Endothelial cell (in vitro differentiated cells): ENCODE measurements at regions not wholly inside any gene's neighbourhood (a gene's known extent, or its start where the extent isn't known, plus 50 kb on each side); places are given as distances from the start of the nearest gene placed in this dataset.

Source experiments
- DNase-seq: peaks from one replicate; pipeline ENCODE4 v3.0.0; 2021; ENCODE audit warnings: low spot score
- H3K27ac Mint-ChIP-seq: one replicate; pipeline ENCODE4 v1.8.0; 2021; ENCODE audit warnings: mixed read lengths, inconsistent platforms; ENCODE audit not compliant: unreplicated experiment
- H3K27me3 Mint-ChIP-seq: one replicate; pipeline ENCODE4 v1.8.0; 2021; ENCODE audit warnings: mild to moderate bottlenecking, moderate library complexity, mixed read lengths, inconsistent platforms; ENCODE audit not compliant: unreplicated experiment
- H3K36me3 Mint-ChIP-seq: one replicate; pipeline ENCODE4 v1.8.0; 2021; ENCODE audit warnings: mild to moderate bottlenecking, low read depth, mixed read lengths, inconsistent platforms; ENCODE audit not compliant: unreplicated experiment
- H3K4me1 Mint-ChIP-seq: one replicate; pipeline ENCODE4 v1.8.0; 2021; ENCODE audit warnings: mild to moderate bottlenecking, mixed read lengths, inconsistent platforms; ENCODE audit not compliant: unreplicated experiment
- H3K4me3 Mint-ChIP-seq: one replicate; pipeline ENCODE4 v1.8.0; 2021; ENCODE audit warnings: mild to moderate bottlenecking, mixed read lengths, inconsistent platforms; ENCODE audit not compliant: unreplicated experiment
- H3K9me3 Mint-ChIP-seq: one replicate; pipeline ENCODE4 v1.8.0; 2021; ENCODE audit warnings: mixed read lengths, inconsistent platforms; ENCODE audit not compliant: unreplicated experiment
- TF ChIP-seq, protein P1 (sequence below): fragments of 200-600 bp; sonication (generic); IDR thresholded peaks from one replicate; pipeline ENCODE4 v1.5.0; 2021; ENCODE audit warnings: antibody characterized with exemption; ENCODE audit not compliant: unreplicated experiment

DNA sequence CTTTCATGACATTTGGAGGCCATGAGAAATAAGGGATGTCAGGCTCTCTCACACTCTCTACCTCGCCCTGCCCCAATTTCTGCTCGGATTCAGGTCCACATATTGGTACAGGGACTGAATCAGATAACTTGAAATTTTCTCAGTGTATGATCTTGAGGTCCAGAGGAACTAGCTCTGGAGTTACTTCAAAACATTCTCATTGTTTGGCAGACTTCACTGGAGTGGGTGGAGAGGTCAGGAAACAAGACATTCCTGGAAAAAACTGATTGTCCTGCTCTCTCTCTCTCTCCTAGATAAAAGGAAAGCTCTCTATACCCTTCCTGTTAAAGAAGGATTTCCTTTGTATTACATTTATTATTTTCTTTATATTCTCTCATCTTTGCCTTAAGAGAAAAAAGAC is 428.1 kb upstream of the DACH1 start:
- DNase-seq: peak; percentile 5
- TF ChIP-seq, protein P1, sequence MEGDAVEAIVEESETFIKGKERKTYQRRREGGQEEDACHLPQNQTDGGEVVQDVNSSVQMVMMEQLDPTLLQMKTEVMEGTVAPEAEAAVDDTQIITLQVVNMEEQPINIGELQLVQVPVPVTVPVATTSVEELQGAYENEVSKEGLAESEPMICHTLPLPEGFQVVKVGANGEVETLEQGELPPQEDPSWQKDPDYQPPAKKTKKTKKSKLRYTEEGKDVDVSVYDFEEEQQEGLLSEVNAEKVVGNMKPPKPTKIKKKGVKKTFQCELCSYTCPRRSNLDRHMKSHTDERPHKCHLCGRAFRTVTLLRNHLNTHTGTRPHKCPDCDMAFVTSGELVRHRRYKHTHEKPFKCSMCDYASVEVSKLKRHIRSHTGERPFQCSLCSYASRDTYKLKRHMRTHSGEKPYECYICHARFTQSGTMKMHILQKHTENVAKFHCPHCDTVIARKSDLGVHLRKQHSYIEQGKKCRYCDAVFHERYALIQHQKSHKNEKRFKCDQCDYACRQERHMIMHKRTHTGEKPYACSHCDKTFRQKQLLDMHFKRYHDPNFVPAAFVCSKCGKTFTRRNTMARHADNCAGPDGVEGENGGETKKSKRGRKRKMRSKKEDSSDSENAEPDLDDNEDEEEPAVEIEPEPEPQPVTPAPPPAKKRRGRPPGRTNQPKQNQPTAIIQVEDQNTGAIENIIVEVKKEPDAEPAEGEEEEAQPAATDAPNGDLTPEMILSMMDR: no peak
- Mint-ChIP-seq H3K27me3 (peaks cover 3% of the 10 kb centered on the region), H3K4me3 (no peak overlapping the region), H3K4me1 (peaks cover 30% of the 10 kb centered on the region), H3K9me3 (no peaks in the 10 kb centered on the region), H3K36me3 (peaks cover 3% of the 10 kb centered on the region), H3K27ac (peak overlapping the region; percentile 93)

- no peak for DNase-seq
- H3K27ac Mint-ChIP-seq: no peak overlapping the region
- peaks cover 3% of the 10 kb centered on the region for H3K36me3 Mint-ChIP-seq
Measured at GRCh38 chr13:72293206-72293605, 426.2 kb upstream of the DACH1 start.

GRCh38 chr13:72290962-72291681 is 424.1 kb upstream of the DACH1 start:
- Mint-ChIP-seq H3K27ac (no peak overlapping the region), H3K9me3 (no peaks in the 10 kb centered on the region), H3K36me3 (peaks cover 3% of the 10 kb centered on the region), H3K4me3 (no peak overlapping the region), H3K4me1 (peaks cover 23% of the 10 kb centered on the region), H3K27me3 (peaks cover 6% of the 10 kb centered on the region)
- DNase-seq: no peak
- TF ChIP-seq, protein P1: no peak

More at GRCh38 chr13:72293206-72293605, 426.2 kb upstream of the DACH1 start:
- Mint-ChIP-seq H3K4me3 (no peak overlapping the region), H3K9me3 (no peaks in the 10 kb centered on the region), H3K4me1 (peaks cover 30% of the 10 kb centered on the region), H3K27me3 (peaks cover 3% of the 10 kb centered on the region)
- TF ChIP-seq, protein P1: no peak

GRCh38 chr13:72286421-72286820 is 419.4 kb upstream of the DACH1 start:
- Mint-ChIP-seq H3K27ac (no peak overlapping the region), H3K27me3 (peaks cover 3% of the 10 kb centered on the region), H3K36me3 (no peaks in the 10 kb centered on the region), H3K4me1 (peaks cover 3% of the 10 kb centered on the region), H3K9me3 (no peaks in the 10 kb centered on the region), H3K4me3 (no peak overlapping the region)
- TF ChIP-seq, protein P1: no peak
- DNase-seq: no peak

- peaks cover 3% of the 10 kb centered on the region for H3K27me3 Mint-ChIP-seq
- H3K4me1 Mint-ChIP-seq: peaks cover 3% of the 10 kb centered on the region
- no peak for DNase-seq
- TF ChIP-seq, protein P1: no peak
- no peaks in the 10 kb centered on the region for H3K9me3 Mint-ChIP-seq
- H3K4me3 Mint-ChIP-seq: no peak overlapping the region
- H3K27ac Mint-ChIP-seq: no peak overlapping the region
- H3K36me3 Mint-ChIP-seq: no peaks in the 10 kb centered on the region
Measured at GRCh38 chr13:72284791-72285190, 417.8 kb upstream of the DACH1 start.
